Aorta (tissue), 5 donors: ENCODE measurements at regions not wholly inside any gene's neighbourhood (a gene's known extent, or its start where the extent isn't known, plus 50 kb on each side); places are given as distances from the start of the nearest gene placed in this dataset.

Source experiments
- ATAC-seq: fragments of 200-7000 bp; cut with Tn5 transposase; one replicate; pipeline ENCODE4 v1.9.1; 2022; ENCODE audit warnings: moderate library complexity; ENCODE audit not compliant: low FRiP score
- DNase-seq, 2 donors: peaks; one replicate each; pipeline ENCODE4 v3.0.0-alpha.2; 2020
- H3K27ac ChIP-seq, 2 donors: one replicate each; pipeline ENCODE4 v1.5.1; 2013; ENCODE audit warnings: low read length in 2 of 2, mild to moderate bottlenecking in 2 of 2, moderate library complexity in 2 of 2, control low read depth in 1 of 2, inconsistent platforms in 1 of 2, low read depth in 1 of 2
- H3K27me3 ChIP-seq, 2 donors: one replicate each; pipeline ENCODE4 v1.6.1; 2013; ENCODE audit warnings: control low read depth in 1 of 2, low read length in 1 of 2, mild to moderate bottlenecking in 1 of 2, moderate library complexity in 1 of 2; ENCODE audit not compliant: insufficient read depth in 2 of 2, control insufficient read depth in 1 of 2
- H3K36me3 ChIP-seq, 2 donors: one replicate each; pipeline ENCODE4 v1.6.1; 2013; ENCODE audit warnings: control low read depth in 1 of 2, low read length in 1 of 2, mild to moderate bottlenecking in 1 of 2; ENCODE audit not compliant: insufficient read depth in 2 of 2, control insufficient read depth in 1 of 2
- H3K4me1 ChIP-seq, 2 donors: one replicate each; pipeline ENCODE4 v1.6.1; 2013; ENCODE audit warnings: low read length in 2 of 2, control low read depth in 1 of 2, mild to moderate bottlenecking in 1 of 2, moderate library complexity in 1 of 2; ENCODE audit not compliant: insufficient read depth in 2 of 2, control insufficient read depth in 1 of 2
- H3K4me3 ChIP-seq, 2 donors: one replicate each; pipeline ENCODE4 v1.5.1; 2013; ENCODE audit warnings: low read length in 2 of 2, control low read depth in 1 of 2, mild to moderate bottlenecking in 1 of 2
- H3K9me3 ChIP-seq: one replicate; pipeline ENCODE4 v1.6.1; 2013; ENCODE audit warnings: mild to moderate bottlenecking, low read length; ENCODE audit not compliant: control insufficient read depth
- WGBS, 2 donors: extraction: QIAGEN DNeasy Blood & Tissue Kit; methylation state at CpG; one replicate each; pipeline ENCODE4 v1.1.7; 2013; 5-methylcytosine and 5-hydroxymethylcytosine counted together
- intact Hi-C, 2 donors: fragments of 100-400 bp; cut with DNase I; formaldehyde crosslinking; loops; one replicate each; pipeline versions ENCODE4 v1.14.2 to v1.15.0; 2022
- donor health status: healthy with polysubstance abuse.
- donor health status: Bipolar disorder and iron deficiency.
- donor health status: DM: no; HTN: no; CAD: no.
- donor health status: DM: no; HTN: no; CAD: no.
- donor health status: DM: yes; HTN: yes; CAD: no.

- intact Hi-C loops, result loop anchor here in 1 of 2 donors (5.0 kb wide), 1 partner anchor 438 kb away; the partner anchor contains the start of gene GATA6
- peak overlapping the region; percentile 44 to 87 for H3K27ac ChIP-seq
- H3K4me1 ChIP-seq, result peaks cover 5 to 13% of the 10 kb centered on the region in 2 donors
These were observed 188.0 kb upstream of the CTAGE1 start for GRCh38 chr18:22605736-22606135.

DNA sequence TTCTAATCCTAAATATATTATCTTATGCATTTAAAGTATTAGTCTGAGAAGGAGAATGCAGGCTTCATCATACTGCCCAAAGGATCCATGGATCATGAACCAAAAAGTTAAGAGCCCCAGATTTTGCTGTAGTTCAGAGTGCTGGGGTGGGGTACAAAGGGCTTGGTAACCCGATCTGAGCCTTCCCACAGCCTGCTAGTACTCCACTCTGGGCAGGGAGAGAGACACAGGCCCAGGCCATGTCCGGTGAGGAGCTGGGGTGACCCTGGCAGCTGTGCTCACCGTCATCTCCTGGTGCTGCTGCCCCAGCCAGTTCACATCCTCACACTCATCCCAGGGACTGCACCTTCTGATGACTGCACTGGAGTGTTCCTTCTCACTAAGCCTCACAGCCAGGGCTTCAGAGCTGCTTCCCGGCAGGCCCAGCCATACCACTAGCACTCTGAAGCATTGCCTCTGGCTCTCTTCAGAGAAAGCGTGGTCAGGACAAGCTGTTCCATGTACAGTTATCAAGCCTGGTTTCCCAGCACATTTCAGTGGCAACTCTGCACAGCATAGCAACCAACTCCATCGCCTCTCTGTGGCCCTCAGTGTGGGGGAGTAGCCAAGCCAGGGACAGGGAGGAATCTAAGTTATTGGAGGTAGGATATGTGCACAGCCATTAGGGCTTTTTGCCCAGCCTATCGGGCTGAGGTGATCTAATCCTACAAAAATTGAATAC lies 189.0 kb upstream of the CTAGE1 start:
- intact Hi-C loops, result loop anchor here in 1 of 2 donors (5.0 kb wide), 1 partner anchor 439 kb away; the partner anchor contains the start of gene GATA6
- H3K9me3 ChIP-seq, result no peaks in the 10 kb centered on the region
- peaks cover 5 to 13% of the 10 kb centered on the region in 2 donors for H3K4me1 ChIP-seq
- no peaks in the 10 kb centered on the region for H3K36me3 ChIP-seq
- WGBS, 2 donors, result 21 to 25% methylated on average over 7 of the region's 7 CpGs
- no peaks in the 10 kb centered on the region for H3K27me3 ChIP-seq
- peak overlapping the region; percentile 78 to 99 for H3K27ac ChIP-seq
- ATAC-seq (peak; percentile 40), DNase-seq (peak; percentile 52 to 76)
- no peak overlapping the region for H3K4me3 ChIP-seq

More at GRCh38 chr18:22605736-22606135, 188.0 kb upstream of the CTAGE1 start:
- Histone ChIP-seq H3K4me3 (no peak overlapping the region), H3K9me3 (no peaks in the 10 kb centered on the region), H3K36me3 (no peaks in the 10 kb centered on the region), H3K27me3 (no peaks in the 10 kb centered on the region)
- 66 to 68% methylated on average over 4 of the region's 4 CpGs for WGBS, 2 donors
- ATAC-seq (no peak), DNase-seq (no peak)

GRCh38 chr18:22607284-22607635 lies 189.5 kb upstream of the CTAGE1 start:
- ATAC-seq (no peak), DNase-seq (no peak)
- Histone ChIP-seq H3K27ac (peak overlapping the region; percentile 78 to 99), H3K9me3 (no peaks in the 10 kb centered on the region), H3K27me3 (no peaks in the 10 kb centered on the region), H3K4me3 (no peak overlapping the region), H3K36me3 (no peaks in the 10 kb centered on the region), H3K4me1 (peaks cover 5 to 13% of the 10 kb centered on the region in 2 donors)
- WGBS, 2 donors, result 29 to 38% methylated on average over 6 of the region's 6 CpGs
- intact Hi-C loops, result loop anchor here in 1 of 2 donors (5.0 kb wide), 1 partner anchor 440 kb away; the partner anchor contains the start of gene GATA6

DNA sequence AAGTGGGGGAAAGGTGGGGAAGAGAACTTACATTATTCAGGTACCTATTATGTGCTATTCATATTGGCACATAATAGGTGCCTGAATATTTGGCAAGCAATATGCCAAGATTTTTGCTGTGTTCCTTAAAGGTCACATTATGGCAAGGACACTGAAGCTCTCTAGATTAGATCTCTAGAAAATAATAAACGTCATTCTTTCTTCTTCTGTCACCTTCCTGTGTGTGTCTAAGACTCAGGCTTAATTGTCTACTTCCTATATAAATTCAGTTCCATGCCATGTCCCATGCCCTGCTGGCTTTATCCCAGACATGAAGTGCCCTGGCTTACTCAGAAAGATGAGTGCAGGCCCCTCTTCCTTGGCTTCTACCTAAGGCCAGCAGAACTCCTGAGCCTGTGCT lies 191.1 kb upstream of the CTAGE1 start:
- WGBS, 2 donors, result 3 to 16% methylated on average over 1 of the region's 1 CpG
- ATAC-seq, result no peak
- Histone ChIP-seq H3K27ac (peak overlapping the region; percentile 46 to 84), H3K27me3 (no peaks in the 10 kb centered on the region), H3K36me3 (no peaks in the 10 kb centered on the region), H3K4me1 (peaks cover 5 to 13% of the 10 kb centered on the region in 2 donors), H3K4me3 (no peak overlapping the region), H3K9me3 (no peaks in the 10 kb centered on the region)
- intact Hi-C loops, result loop anchor here in 1 of 2 donors (5.0 kb wide), 1 partner anchor 442 kb away; the partner anchor contains the start of gene GATA6
- DNase-seq, result no peak

DNA sequence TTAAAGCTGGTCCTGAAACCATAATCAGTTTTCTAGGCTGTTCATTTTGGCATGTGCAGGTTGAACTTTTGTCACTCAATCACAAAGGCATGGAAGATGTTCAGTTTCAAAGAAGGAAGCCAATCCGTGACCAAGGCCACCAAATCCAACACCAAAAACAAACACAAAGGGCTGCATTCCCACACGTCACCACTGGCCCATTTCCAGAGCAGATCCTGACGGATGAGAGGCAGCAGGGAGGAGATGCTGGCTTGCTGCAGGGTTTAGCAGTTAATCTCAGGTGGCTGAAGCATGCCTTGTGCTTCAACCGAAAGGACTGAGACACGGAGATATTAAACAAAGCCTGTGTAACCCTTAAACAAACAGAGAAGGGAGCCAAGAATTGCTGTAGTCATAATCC lies 191.9 kb upstream of the CTAGE1 start:
- intact Hi-C loops, result loop anchor here in 1 of 2 donors (5.0 kb wide), 1 partner anchor 442 kb away; the partner anchor contains the start of gene GATA6
- H3K36me3 ChIP-seq, result no peaks in the 10 kb centered on the region
- 2 to 3% methylated on average over 5 of the region's 5 CpGs for WGBS, 2 donors
- H3K9me3 ChIP-seq, result no peaks in the 10 kb centered on the region
- H3K4me3 ChIP-seq, result no peak overlapping the region
- H3K4me1 ChIP-seq, result peaks cover 5 to 10% of the 10 kb centered on the region in 2 donors
- peak; percentile 26 for ATAC-seq
- peak overlapping the region; percentile 30 to 60 for H3K27ac ChIP-seq
- H3K27me3 ChIP-seq, result no peaks in the 10 kb centered on the region
- DNase-seq, result peak; percentile 83 to 88

DNA sequence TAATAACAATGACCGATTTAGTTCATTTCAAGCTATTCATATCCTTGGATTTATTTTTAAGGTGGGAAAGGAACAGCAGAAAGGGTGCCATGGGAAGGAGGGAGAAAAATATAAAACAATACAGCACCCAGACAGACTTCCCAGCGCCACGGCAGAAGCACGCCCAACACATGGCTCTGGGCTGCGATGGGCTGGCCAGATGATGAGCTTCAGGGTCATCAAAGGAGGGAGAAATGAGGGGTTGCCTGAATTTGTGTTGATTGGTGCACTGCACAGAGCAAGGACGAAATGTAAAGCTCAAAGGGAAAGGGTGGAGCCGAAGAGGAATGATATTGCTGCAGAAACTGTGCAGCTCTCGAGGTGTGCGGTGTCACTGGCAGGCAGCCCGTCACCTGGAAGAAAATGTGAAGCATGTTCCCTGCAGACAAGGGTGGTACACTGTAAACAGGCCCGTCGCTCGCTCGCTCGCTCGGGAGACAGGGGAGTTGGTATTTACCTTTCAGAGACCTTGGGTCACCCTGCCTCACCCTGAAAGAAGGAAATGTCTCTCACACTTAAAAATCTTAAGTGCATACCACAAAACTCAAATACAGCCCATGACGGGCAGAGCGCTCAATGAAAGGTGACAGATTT lies 195.5 kb upstream of the CTAGE1 start:
- H3K4me1 ChIP-seq, result peaks cover 0 to 7% of the 10 kb centered on the region in 2 donors
- no peak for DNase-seq
- no peak overlapping the region for H3K4me3 ChIP-seq
- intact Hi-C loops, result no loop called here
- no peak for ATAC-seq
- H3K27ac ChIP-seq, result no peak overlapping the region
- no peaks in the 10 kb centered on the region for H3K9me3 ChIP-seq
- H3K36me3 ChIP-seq, result no peaks in the 10 kb centered on the region
- no peaks in the 10 kb centered on the region for H3K27me3 ChIP-seq
- WGBS, 2 donors, result 48 to 64% methylated on average over 18 of the region's 18 CpGs

DNA sequence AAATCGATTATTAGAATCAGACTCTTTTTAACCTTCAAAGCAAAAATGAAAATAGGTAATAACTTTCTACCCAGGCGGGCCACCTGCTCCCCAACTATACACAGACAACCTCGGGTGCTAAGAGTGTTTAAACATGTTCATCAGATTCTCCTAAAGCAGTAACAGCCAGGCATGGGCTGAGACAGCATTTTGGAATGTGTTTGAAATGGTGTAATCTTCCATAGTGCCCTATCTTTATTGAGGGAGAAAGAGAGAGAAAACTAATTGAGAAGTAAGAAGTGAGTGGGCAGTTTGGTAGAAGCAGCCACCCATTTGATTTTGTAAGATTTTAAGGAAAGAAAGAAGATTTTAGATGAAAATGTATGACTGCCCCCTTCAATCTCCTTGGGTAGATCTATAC lies 196.1 kb upstream of the CTAGE1 start:
- no peaks in the 10 kb centered on the region for H3K9me3 ChIP-seq
- no peak for DNase-seq
- H3K27ac ChIP-seq, result no peak overlapping the region
- intact Hi-C loops, result no loop called here
- H3K36me3 ChIP-seq, result no peaks in the 10 kb centered on the region
- no peaks in the 10 kb centered on the region for H3K27me3 ChIP-seq
- ATAC-seq, result no peak
- H3K4me1 ChIP-seq, result peaks cover 0 to 5% of the 10 kb centered on the region in 2 donors
- WGBS, 2 donors, result 80 to 83% methylated on average over 3 of the region's 3 CpGs
- no peak overlapping the region for H3K4me3 ChIP-seq

DNA sequence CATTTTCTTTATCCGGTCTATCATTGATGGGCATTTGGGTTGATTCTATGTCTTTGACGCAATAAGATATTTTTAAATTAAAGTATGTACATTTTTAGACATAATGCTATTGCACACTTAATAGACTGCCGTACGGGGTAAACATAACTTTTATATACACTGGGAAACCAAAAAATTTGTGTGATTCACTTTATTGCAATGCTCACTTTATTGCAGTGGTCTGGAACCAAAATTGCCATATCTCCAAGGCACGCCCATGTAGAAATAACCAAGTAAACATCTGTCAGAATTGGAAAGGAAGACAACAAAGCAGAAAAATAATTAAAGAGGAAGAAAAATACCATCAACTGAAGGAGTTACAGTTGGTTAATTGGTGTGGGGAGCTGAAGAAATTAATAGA lies 205.8 kb upstream of the CTAGE1 start:
- WGBS, 2 donors, result 93 to 95% methylated on average over 5 of the region's 5 CpGs
- intact Hi-C loops, result no loop called here
- H3K27ac ChIP-seq, result no peak overlapping the region
- H3K4me1 ChIP-seq, result no peaks in the 10 kb centered on the region
- DNase-seq, result no peak
- H3K4me3 ChIP-seq, result no peak overlapping the region
- H3K27me3 ChIP-seq, result no peaks in the 10 kb centered on the region
- peaks cover 1% of the 10 kb centered on the region for H3K9me3 ChIP-seq
- no peak for ATAC-seq
- no peaks in the 10 kb centered on the region for H3K36me3 ChIP-seq
